MM.1S (cell line): ENCODE measurements at regions not wholly inside any gene's neighbourhood (a gene's known extent, or its start where the extent isn't known, plus 50 kb on each side); places are given as distances from the start of the nearest gene placed in this dataset.

Experiments used
- DNase-seq: peaks from one replicate; pipeline ENCODE4 v3.0.0-alpha.2; 2015
- H2AFZ ChIP-seq: fragments of 300-600 bp; sonication (generic); 2 replicates; pipeline ENCODE4 v1.6.0; 2016; ENCODE audit warnings: antibody characterized with exemption, low read length
- H3F3A ChIP-seq: fragments of 300-600 bp; sonication (generic); 2 replicates; pipeline ENCODE4 v1.6.1; 2016; ENCODE audit warnings: mild to moderate bottlenecking, antibody characterized with exemption, low read length, moderate library complexity, mixed read lengths; ENCODE audit not compliant: insufficient read depth
- H3K27ac ChIP-seq: fragments of 300-600 bp; sonication (generic); 2 replicates; pipeline ENCODE4 v1.5.1; 2016; ENCODE audit warnings: mild to moderate bottlenecking, low read length
- H3K27me3 ChIP-seq: fragments of 300-600 bp; sonication (generic); replicated peaks from 2 replicates; pipeline ENCODE4 v1.6.0; 2016; ENCODE audit warnings: low read length; ENCODE audit not compliant: insufficient read depth
- H3K36me3 ChIP-seq: fragments of 300-600 bp; sonication (generic); replicated peaks from 2 replicates; pipeline ENCODE4 v1.6.1; 2016; ENCODE audit warnings: mild to moderate bottlenecking, low read length, mixed read lengths; ENCODE audit not compliant: insufficient read depth
- H3K4me1 ChIP-seq: fragments of 300-600 bp; sonication (generic); 2 replicates; pipeline ENCODE4 v1.6.1; 2016; ENCODE audit warnings: low read length, mixed read lengths
- H3K4me2 ChIP-seq: fragments of 300-600 bp; sonication (generic); 2 replicates; pipeline ENCODE4 v1.6.0; 2016; ENCODE audit warnings: low read depth, low read length
- H3K4me3 ChIP-seq: fragments of 300-600 bp; sonication (generic); 2 replicates; pipeline ENCODE4 v1.5.1; 2016; ENCODE audit warnings: low read length, mixed read lengths
- H3K79me2 ChIP-seq: fragments of 300-600 bp; sonication (generic); 2 replicates; pipeline ENCODE4 v1.6.1; 2016; ENCODE audit warnings: mixed run types, low read length, mixed read lengths
- H3K9ac ChIP-seq: fragments of 300-600 bp; sonication (generic); 2 replicates; pipeline ENCODE4 v1.6.1; 2016; ENCODE audit warnings: low read length, mixed read lengths
- H3K9me2 ChIP-seq: fragments of 300-600 bp; sonication (generic); replicated peaks from 2 replicates; pipeline ENCODE4 v1.6.1; 2016; ENCODE audit warnings: mild to moderate bottlenecking, low read length, mixed read lengths; ENCODE audit not compliant: insufficient read depth
- H3K9me3 ChIP-seq: fragments of 300-600 bp; sonication (generic); replicated peaks from 2 replicates; pipeline ENCODE4 v1.6.1; 2016; ENCODE audit warnings: mild to moderate bottlenecking, low read length, mixed read lengths; ENCODE audit not compliant: insufficient read depth
- H4K20me1 ChIP-seq: fragments of 300-600 bp; sonication (generic); 2 replicates; pipeline ENCODE4 v1.6.1; 2016; ENCODE audit warnings: mild to moderate bottlenecking, low read length, moderate library complexity, mixed read lengths; ENCODE audit not compliant: insufficient read depth
- CTCF ChIP-seq: fragments of 300-600 bp; sonication (generic); IDR thresholded peaks from 2 replicates; pipeline ENCODE4 v1.5.1; 2016; ENCODE audit warnings: antibody characterized with exemption, low read length, mixed read lengths
- EZH2 ChIP-seq: fragments of 300-600 bp; sonication (generic); optimal IDR thresholded peaks from 2 replicates; pipeline ENCODE3; 2017; ENCODE audit warnings: low read depth, mild to moderate bottlenecking, antibody characterized with exemption, low read length, mixed read lengths
- EZH2phosphoT487 ChIP-seq: fragments of 300-600 bp; sonication (generic); IDR thresholded peaks from 2 replicates; pipeline ENCODE4 v1.6.1; 2018; ENCODE audit warnings: antibody characterized with exemption, low read length

- H3K9me3 ChIP-seq = no peaks in the 10 kb centered on the region
- TF ChIP-seq EZH2 (no peak), EZH2phosphoT487 (no peak), CTCF (no peak)
- no peak for DNase-seq
- H3F3A ChIP-seq = no peaks in the 10 kb centered on the region
- no peaks in the 10 kb centered on the region for H3K9me2 ChIP-seq
- H4K20me1 ChIP-seq = no peaks in the 10 kb centered on the region
- no peaks in the 10 kb centered on the region for H3K27me3 ChIP-seq
- H3K36me3 ChIP-seq = no peaks in the 10 kb centered on the region
- H3K27ac ChIP-seq = no peak overlapping the region
- no peak overlapping the region for H3K4me2 ChIP-seq
- no peak overlapping the region for H3K9ac ChIP-seq
- no peak overlapping the region for H3K4me3 ChIP-seq
- H2AFZ ChIP-seq = no peak overlapping the region
- no peaks in the 10 kb centered on the region for H3K79me2 ChIP-seq
- no peaks in the 10 kb centered on the region for H3K4me1 ChIP-seq
These were observed 400.7 kb downstream of the ZNF674 start for GRCh38 chrX:46144566-46144965.

GRCh38 chrX:46140272-46140671 is 404.9 kb downstream of the ZNF674 start:
- Histone ChIP-seq H3K9ac (no peak overlapping the region), H3K36me3 (no peaks in the 10 kb centered on the region), H3K4me1 (no peaks in the 10 kb centered on the region), H3K4me2 (no peak overlapping the region), H3F3A (no peaks in the 10 kb centered on the region), H3K27ac (no peak overlapping the region), H3K9me3 (no peaks in the 10 kb centered on the region), H3K9me2 (no peaks in the 10 kb centered on the region), H3K4me3 (no peak overlapping the region), H2AFZ (no peak overlapping the region), H3K79me2 (no peaks in the 10 kb centered on the region), H4K20me1 (no peaks in the 10 kb centered on the region), H3K27me3 (no peaks in the 10 kb centered on the region)
- TF ChIP-seq EZH2 = no peak
- TF ChIP-seq CTCF = no peak
- TF ChIP-seq EZH2phosphoT487 = no peak
- DNase-seq = no peak

- Histone ChIP-seq H2AFZ (no peak overlapping the region), H3K79me2 (no peaks in the 10 kb centered on the region)
- DNase-seq = no peak
These were observed 415.0 kb downstream of the ZNF674 start for GRCh38 chrX:46130247-46130646.

GRCh38 chrX:46125111-46125510 is 420.1 kb downstream of the ZNF674 start:
- Histone ChIP-seq H4K20me1 (no peaks in the 10 kb centered on the region), H3K4me2 (no peak overlapping the region), H3K27ac (no peak overlapping the region), H3K4me1 (no peaks in the 10 kb centered on the region), H3F3A (no peaks in the 10 kb centered on the region), H3K9ac (no peak overlapping the region), H3K79me2 (no peaks in the 10 kb centered on the region), H3K9me2 (no peaks in the 10 kb centered on the region), H3K4me3 (no peak overlapping the region), H3K9me3 (no peaks in the 10 kb centered on the region), H3K36me3 (no peaks in the 10 kb centered on the region), H3K27me3 (no peaks in the 10 kb centered on the region), H2AFZ (no peak overlapping the region)
- TF ChIP-seq CTCF (no peak), EZH2phosphoT487 (no peak), EZH2 (no peak)
- peak; percentile 6 for DNase-seq

More at GRCh38 chrX:46130247-46130646, 415.0 kb downstream of the ZNF674 start:
- no peak overlapping the region for H3K9ac ChIP-seq
- no peaks in the 10 kb centered on the region for H3K36me3 ChIP-seq
- H3F3A ChIP-seq = no peaks in the 10 kb centered on the region
- no peaks in the 10 kb centered on the region for H3K27me3 ChIP-seq
- no peaks in the 10 kb centered on the region for H3K9me3 ChIP-seq
- H3K9me2 ChIP-seq = no peaks in the 10 kb centered on the region
- TF ChIP-seq EZH2 = no peak
- TF ChIP-seq EZH2phosphoT487 = no peak
- no peak overlapping the region for H3K4me3 ChIP-seq
- H4K20me1 ChIP-seq = no peaks in the 10 kb centered on the region
- H3K4me2 ChIP-seq = no peak overlapping the region
- H3K4me1 ChIP-seq = no peaks in the 10 kb centered on the region
- no peak overlapping the region for H3K27ac ChIP-seq
